ENCODE measurements at regions not wholly inside any gene's neighbourhood (a gene's known extent, or its start where the extent isn't known, plus 50 kb on each side); places are given as distances from the start of the nearest gene placed in this dataset.

DNA sequence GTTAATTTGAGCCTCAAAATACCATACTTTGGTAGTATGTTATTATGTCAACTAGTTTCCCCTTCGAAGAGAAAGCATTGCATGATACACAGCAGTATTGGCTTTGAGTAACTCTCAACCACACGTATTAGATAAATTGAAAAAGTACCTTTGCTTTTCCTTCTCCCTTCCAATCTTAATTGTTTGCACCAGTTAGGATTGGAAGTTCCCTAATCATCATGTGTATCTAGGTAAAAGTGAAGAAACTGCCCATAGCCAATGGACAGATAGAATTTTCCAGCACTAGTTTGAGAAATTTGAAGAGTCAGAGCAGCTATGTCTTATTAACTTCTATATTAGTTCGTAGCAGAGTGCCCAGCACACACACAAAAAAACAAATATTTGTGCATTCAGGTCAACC is 241.3 kb downstream of the COX7B2 start:
- no peaks in the 10 kb centered on the region for H3K36me3 ChIP-seq (ENCODE audit: insufficient read depth, low read length)
- no peaks in the 10 kb centered on the region for H3K4me1 ChIP-seq (ENCODE audit: insufficient read depth, low read length, poor library complexity, severe bottlenecking)
- no peaks in the 10 kb centered on the region for H4K20me1 ChIP-seq (ENCODE audit: insufficient read depth, low read length, poor library complexity, severe bottlenecking)
- no peaks in the 10 kb centered on the region for H3F3A ChIP-seq (ENCODE audit: low read depth)
- no peak overlapping the region for H3K4me3 ChIP-seq (ENCODE audit: low read length, poor library complexity, severe bottlenecking)
- no peaks in the 10 kb centered on the region for H3K79me2 ChIP-seq (ENCODE audit: insufficient read depth, low read length)
- H3K9me3 ChIP-seq (ENCODE audit: insufficient read depth, low read depth, low read length) = no peaks in the 10 kb centered on the region
- no peaks in the 10 kb centered on the region for H3K9me2 ChIP-seq (replicated peaks; ENCODE audit: low read depth, low read length)
- no peak for TF ChIP-seq EZH2phosphoT487 (IDR thresholded peaks at IDR 0.05; ENCODE audit: borderline replicate concordance)
- TF ChIP-seq, protein P1, sequence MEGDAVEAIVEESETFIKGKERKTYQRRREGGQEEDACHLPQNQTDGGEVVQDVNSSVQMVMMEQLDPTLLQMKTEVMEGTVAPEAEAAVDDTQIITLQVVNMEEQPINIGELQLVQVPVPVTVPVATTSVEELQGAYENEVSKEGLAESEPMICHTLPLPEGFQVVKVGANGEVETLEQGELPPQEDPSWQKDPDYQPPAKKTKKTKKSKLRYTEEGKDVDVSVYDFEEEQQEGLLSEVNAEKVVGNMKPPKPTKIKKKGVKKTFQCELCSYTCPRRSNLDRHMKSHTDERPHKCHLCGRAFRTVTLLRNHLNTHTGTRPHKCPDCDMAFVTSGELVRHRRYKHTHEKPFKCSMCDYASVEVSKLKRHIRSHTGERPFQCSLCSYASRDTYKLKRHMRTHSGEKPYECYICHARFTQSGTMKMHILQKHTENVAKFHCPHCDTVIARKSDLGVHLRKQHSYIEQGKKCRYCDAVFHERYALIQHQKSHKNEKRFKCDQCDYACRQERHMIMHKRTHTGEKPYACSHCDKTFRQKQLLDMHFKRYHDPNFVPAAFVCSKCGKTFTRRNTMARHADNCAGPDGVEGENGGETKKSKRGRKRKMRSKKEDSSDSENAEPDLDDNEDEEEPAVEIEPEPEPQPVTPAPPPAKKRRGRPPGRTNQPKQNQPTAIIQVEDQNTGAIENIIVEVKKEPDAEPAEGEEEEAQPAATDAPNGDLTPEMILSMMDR (conservative IDR thresholded peaks at IDR 0.05; ENCODE audit: low read length) = no peak
- H3K27me3 ChIP-seq (ENCODE audit: insufficient read depth, low read length, poor library complexity, severe bottlenecking) = no peaks in the 10 kb centered on the region
- no peak overlapping the region for H3K4me2 ChIP-seq (ENCODE audit: low read depth, low read length, poor library complexity, severe bottlenecking)
- no peak overlapping the region for H2AFZ ChIP-seq (ENCODE audit: low read length)
- H3K9ac ChIP-seq (ENCODE audit: low read depth, low read length, poor library complexity, severe bottlenecking) = no peak overlapping the region

DNA sequence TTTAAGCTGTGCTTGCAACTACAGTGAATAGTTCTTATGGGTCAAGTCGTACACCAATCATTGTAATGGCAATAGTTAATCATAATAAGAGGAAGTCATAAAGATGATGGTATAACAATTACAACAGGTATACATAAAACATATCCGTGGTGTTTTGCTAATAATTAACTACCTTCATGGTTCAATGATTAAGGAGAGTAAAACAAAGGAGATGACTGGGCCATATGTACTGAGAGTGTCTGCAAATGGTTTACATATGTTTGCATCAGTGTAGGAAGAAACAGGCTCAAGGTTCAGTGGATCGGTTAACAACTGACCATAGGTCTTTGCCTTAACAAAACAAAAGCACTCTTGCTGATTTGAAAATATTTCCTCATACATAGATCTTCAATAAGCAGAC is 253.0 kb downstream of the COX7B2 start:
- Histone ChIP-seq H4K20me1 (ENCODE audit: insufficient read depth, low read length, poor library complexity, severe bottlenecking) (no peaks in the 10 kb centered on the region), H3K4me1 (ENCODE audit: insufficient read depth, low read length, poor library complexity, severe bottlenecking) (no peaks in the 10 kb centered on the region), H3K36me3 (ENCODE audit: insufficient read depth, low read length) (no peaks in the 10 kb centered on the region), H3K9me2 (replicated peaks; ENCODE audit: low read depth, low read length) (no peaks in the 10 kb centered on the region), H2AFZ (ENCODE audit: low read length) (no peak overlapping the region), H3F3A (ENCODE audit: low read depth) (no peaks in the 10 kb centered on the region), H3K4me2 (ENCODE audit: low read depth, low read length, poor library complexity, severe bottlenecking) (no peak overlapping the region), H3K27me3 (ENCODE audit: insufficient read depth, low read length, poor library complexity, severe bottlenecking) (no peaks in the 10 kb centered on the region), H3K9ac (ENCODE audit: low read depth, low read length, poor library complexity, severe bottlenecking) (no peak overlapping the region), H3K9me3 (ENCODE audit: insufficient read depth, low read depth, low read length) (no peaks in the 10 kb centered on the region), H3K4me3 (ENCODE audit: low read length, poor library complexity, severe bottlenecking) (no peak overlapping the region), H3K79me2 (ENCODE audit: insufficient read depth, low read length) (no peaks in the 10 kb centered on the region)
- no peak for TF ChIP-seq EZH2phosphoT487 (IDR thresholded peaks at IDR 0.05; ENCODE audit: borderline replicate concordance)
- TF ChIP-seq, protein P1 (conservative IDR thresholded peaks at IDR 0.05; ENCODE audit: low read length) = no peak

DNA sequence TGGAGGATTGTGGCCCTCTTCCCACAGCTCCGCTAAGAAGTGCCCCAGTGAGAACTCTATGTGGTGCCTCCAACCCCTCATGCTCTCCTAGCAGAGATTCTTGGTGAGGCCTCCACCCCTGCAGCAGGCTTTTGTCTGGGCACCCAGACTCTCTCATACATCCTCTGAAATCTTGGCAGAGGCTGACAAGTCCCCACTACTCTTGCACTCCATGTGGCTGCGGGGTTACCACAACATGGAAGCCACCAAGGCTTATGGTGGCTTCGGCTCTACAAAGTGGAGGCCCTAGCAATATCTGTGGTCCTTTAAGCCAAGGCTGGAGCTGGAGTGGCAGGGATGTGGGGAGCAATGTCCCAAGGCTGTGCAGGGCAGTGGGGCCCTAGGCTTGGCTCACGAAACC is 255.2 kb downstream of the COX7B2 start:
- no peaks in the 10 kb centered on the region for H3K36me3 ChIP-seq (ENCODE audit: insufficient read depth, low read length)
- no peak overlapping the region for H2AFZ ChIP-seq (ENCODE audit: low read length)
- no peaks in the 10 kb centered on the region for H3F3A ChIP-seq (ENCODE audit: low read depth)
- H3K4me2 ChIP-seq (ENCODE audit: low read depth, low read length, poor library complexity, severe bottlenecking) = no peak overlapping the region
- H3K9ac ChIP-seq (ENCODE audit: low read depth, low read length, poor library complexity, severe bottlenecking) = no peak overlapping the region
- H4K20me1 ChIP-seq (ENCODE audit: insufficient read depth, low read length, poor library complexity, severe bottlenecking) = no peaks in the 10 kb centered on the region
- no peaks in the 10 kb centered on the region for H3K9me2 ChIP-seq (replicated peaks; ENCODE audit: low read depth, low read length)
- H3K4me3 ChIP-seq (ENCODE audit: low read length, poor library complexity, severe bottlenecking) = no peak overlapping the region
- H3K79me2 ChIP-seq (ENCODE audit: insufficient read depth, low read length) = no peaks in the 10 kb centered on the region
- H3K4me1 ChIP-seq (ENCODE audit: insufficient read depth, low read length, poor library complexity, severe bottlenecking) = no peaks in the 10 kb centered on the region
- TF ChIP-seq, protein P1 (conservative IDR thresholded peaks at IDR 0.05; ENCODE audit: low read length) = no peak
- TF ChIP-seq EZH2phosphoT487 (IDR thresholded peaks at IDR 0.05; ENCODE audit: borderline replicate concordance) = no peak
- H3K9me3 ChIP-seq (ENCODE audit: insufficient read depth, low read depth, low read length) = 0 out of 2 replicates have a peak, but pooled peaks cover 2% of the 10 kb centered on the region
- no peaks in the 10 kb centered on the region for H3K27me3 ChIP-seq (ENCODE audit: insufficient read depth, low read length, poor library complexity, severe bottlenecking)

All from Loucy (cell line).